Astrocyte of the spinal cord (primary cell): ENCODE measurements at regions not wholly inside any gene's neighbourhood (a gene's known extent, or its start where the extent isn't known, plus 50 kb on each side); places are given as distances from the start of the nearest gene placed in this dataset.

ENCODE experiments used
- DNase-seq: peaks from one replicate; pipeline ENCODE4 v3.0.0; 2011; ENCODE audit warnings: low read depth, low spot score
- H3K4me3 ChIP-seq: 2 replicates; pipeline ENCODE4 v1.5.1; 2011; ENCODE audit warnings: low read depth, mild to moderate bottlenecking, low read length, moderate library complexity
- in situ Hi-C: cut with HindIII; loops from 2 replicates; pipeline ENCODE4 v1.10.0; 2017; ENCODE audit warnings: low sequenced_read_pairs
- TF ChIP-seq, protein P1 (sequence below): IDR thresholded peaks from 2 replicates; pipeline ENCODE4 v1.5.1; 2012; ENCODE audit warnings: low read depth, mild to moderate bottlenecking, low read length, inconsistent platforms

DNA sequence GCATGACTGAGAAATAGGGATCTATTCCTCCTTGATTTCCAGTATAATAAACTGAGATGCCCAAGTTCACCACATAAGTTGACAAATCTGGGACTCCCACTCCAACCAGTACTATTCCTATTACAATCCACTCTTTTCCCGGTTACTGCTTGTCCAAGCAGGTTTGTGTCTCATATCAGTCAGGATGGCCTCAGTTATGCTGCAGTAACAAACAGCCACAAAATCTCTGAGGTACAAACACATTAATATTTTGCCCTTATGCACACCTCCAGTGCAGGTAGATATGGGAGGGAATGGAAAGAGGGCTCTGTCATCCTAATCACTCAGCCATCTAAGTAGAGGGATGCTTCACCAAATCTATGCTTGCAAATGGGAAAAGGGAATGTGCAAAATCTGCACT lies 207.8 kb downstream of the RAB28 start:
- H3K4me3 ChIP-seq = no peak overlapping the region
- TF ChIP-seq, protein P1, sequence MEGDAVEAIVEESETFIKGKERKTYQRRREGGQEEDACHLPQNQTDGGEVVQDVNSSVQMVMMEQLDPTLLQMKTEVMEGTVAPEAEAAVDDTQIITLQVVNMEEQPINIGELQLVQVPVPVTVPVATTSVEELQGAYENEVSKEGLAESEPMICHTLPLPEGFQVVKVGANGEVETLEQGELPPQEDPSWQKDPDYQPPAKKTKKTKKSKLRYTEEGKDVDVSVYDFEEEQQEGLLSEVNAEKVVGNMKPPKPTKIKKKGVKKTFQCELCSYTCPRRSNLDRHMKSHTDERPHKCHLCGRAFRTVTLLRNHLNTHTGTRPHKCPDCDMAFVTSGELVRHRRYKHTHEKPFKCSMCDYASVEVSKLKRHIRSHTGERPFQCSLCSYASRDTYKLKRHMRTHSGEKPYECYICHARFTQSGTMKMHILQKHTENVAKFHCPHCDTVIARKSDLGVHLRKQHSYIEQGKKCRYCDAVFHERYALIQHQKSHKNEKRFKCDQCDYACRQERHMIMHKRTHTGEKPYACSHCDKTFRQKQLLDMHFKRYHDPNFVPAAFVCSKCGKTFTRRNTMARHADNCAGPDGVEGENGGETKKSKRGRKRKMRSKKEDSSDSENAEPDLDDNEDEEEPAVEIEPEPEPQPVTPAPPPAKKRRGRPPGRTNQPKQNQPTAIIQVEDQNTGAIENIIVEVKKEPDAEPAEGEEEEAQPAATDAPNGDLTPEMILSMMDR = no peak
- DNase-seq = no peak
- in situ Hi-C loops = no loop called here

DNA sequence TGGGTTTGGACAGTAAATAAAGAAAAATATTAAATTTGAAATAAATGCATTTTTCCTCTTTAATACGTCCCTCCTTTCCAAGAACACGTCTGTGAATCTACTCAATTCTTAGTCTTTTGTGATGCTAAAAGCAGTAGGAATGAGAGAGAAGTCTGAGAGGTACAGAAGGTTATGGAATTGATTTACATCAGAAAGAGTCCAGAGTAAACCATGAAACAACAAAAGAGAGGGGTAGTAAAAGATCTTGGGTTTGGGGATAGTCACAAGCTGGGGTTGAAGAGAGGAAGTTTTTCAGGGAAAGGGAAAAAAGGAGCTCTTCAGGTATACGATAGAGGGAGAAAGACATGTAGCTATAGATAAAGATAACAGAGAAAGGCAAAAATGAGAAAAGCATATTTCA lies 215.4 kb downstream of the RAB28 start:
- DNase-seq = no peak
- in situ Hi-C loops = no loop called here
- no peak overlapping the region for H3K4me3 ChIP-seq
- TF ChIP-seq, protein P1 = no peak

DNA sequence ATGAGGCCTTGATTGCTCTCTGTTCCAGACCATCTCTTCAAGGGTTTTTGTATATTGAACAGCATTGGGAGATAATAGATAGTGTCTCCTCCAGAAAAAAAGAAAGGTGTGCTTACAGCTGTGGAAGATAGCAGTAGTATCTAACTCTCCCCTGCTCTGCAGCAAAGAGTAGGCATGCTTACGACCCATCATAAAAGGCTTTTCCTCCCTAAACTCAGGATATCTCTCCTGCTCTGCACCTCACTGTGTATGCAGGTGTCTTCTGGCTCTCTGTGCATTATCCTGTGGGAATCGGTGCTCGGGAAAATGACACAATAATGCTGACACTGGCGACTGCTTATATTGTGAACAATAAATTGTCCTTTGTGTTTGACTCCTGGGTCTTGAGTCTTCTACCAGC lies 216.0 kb downstream of the RAB28 start:
- no peak for DNase-seq
- TF ChIP-seq, protein P1 = no peak
- in situ Hi-C loops = no loop called here
- no peak overlapping the region for H3K4me3 ChIP-seq

- TF ChIP-seq, protein P1 = no peak
- DNase-seq = no peak
- in situ Hi-C loops = no loop called here
- H3K4me3 ChIP-seq = no peak overlapping the region
These were observed 217.0 kb downstream of the RAB28 start for GRCh38 chr4:13267091-13267490.

DNA sequence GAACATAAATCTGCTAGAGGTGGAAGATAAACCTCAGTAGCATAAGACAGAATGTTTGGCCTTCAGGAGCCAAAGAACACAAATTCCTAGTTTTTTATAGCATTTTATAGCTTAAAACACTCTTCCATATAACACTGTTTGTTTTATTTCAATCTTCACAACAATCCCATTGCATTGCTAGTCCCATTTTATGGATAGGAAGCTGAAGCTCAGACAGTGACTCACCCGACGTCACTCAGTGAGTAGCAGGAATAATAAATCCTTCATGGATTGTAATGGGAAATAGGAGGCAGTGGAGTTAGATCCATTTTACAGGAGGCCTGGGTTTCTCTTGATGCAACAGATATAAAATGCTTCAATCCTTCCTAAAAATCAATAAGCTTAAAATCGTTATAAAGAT lies 217.5 kb downstream of the RAB28 start:
- in situ Hi-C loops = no loop called here
- no peak overlapping the region for H3K4me3 ChIP-seq
- DNase-seq = no peak
- TF ChIP-seq, protein P1 = no peak

- in situ Hi-C loops = no loop called here
- H3K4me3 ChIP-seq = no peak overlapping the region
- TF ChIP-seq, protein P1 = no peak
- no peak for DNase-seq
These were observed 220.1 kb downstream of the RAB28 start for GRCh38 chr4:13263967-13264525.

DNA sequence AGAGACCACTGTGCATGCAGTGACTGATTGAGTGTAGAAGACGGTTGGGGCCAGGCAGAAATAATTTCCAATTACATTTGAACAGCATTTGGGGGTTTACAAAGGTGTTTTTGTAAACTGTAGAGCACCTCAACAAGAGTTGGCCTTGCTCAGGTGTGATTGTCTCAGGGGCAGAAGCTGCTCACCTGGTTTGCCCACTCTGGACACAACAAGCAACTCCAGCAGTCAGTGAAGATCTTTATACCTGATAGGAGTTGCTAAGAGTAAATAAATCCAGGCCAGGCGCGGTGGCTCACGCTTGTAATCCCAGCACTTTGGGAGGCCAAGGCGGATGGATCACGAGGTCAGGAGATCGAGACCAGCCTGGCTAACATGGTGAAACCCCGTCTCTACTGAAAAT lies 221.3 kb downstream of the RAB28 start:
- H3K4me3 ChIP-seq = no peak overlapping the region
- TF ChIP-seq, protein P1 = no peak
- no peak for DNase-seq
- in situ Hi-C loops = no loop called here
